Epithelial cell of esophagus (primary cell): ENCODE measurements at regions not wholly inside any gene's neighbourhood (a gene's known extent, or its start where the extent isn't known, plus 50 kb on each side); places are given as distances from the start of the nearest gene placed in this dataset.

ENCODE experiments used
- DNase-seq: peaks from one replicate; pipeline ENCODE4 v3.0.0; 2010; ENCODE audit warnings: low read depth
- H3K4me3 ChIP-seq: 2 replicates; pipeline ENCODE4 v1.5.1; 2011; ENCODE audit warnings: mild to moderate bottlenecking, low read length, control low read depth
- CTCF ChIP-seq: IDR thresholded peaks from 2 replicates; pipeline ENCODE4 v1.5.1; 2011; ENCODE audit warnings: low read depth, mild to moderate bottlenecking, low read length, control low read depth, inconsistent platforms; ENCODE audit not compliant: insufficient read depth; ENCODE audit errors: missing control alignments

GRCh38 chr1:69180358-69180757 is 387.4 kb upstream of the LRRC7 start:
- DNase-seq: no peak
- H3K4me3 ChIP-seq: no peak overlapping the region
- no peak for TF ChIP-seq CTCF

- no peak overlapping the region for H3K4me3 ChIP-seq
- TF ChIP-seq CTCF: no peak
- DNase-seq: no peak
Observed at GRCh38 chr1:69185378-69185777, 382.3 kb upstream of the LRRC7 start.

DNA sequence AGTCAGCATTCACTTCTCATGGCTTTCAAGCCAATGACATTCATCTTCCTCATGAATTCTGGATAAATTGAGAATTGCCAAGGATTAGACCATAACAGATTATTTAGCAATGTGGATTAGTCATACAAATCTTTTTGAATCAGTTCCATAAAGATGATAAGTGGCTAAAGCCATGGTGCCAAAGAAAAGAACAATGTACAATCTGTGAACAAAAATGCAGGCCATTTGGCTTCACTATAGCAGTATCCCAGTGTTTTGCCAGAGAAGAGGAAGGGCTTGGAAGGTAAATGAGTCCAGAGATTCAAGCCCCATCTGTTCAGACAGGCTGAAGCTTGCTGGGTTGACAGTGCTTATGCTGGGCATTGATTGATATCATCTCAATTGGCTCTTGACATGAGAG is 376.4 kb upstream of the LRRC7 start:
- no peak overlapping the region for H3K4me3 ChIP-seq
- no peak for DNase-seq
- TF ChIP-seq CTCF: no peak

DNA sequence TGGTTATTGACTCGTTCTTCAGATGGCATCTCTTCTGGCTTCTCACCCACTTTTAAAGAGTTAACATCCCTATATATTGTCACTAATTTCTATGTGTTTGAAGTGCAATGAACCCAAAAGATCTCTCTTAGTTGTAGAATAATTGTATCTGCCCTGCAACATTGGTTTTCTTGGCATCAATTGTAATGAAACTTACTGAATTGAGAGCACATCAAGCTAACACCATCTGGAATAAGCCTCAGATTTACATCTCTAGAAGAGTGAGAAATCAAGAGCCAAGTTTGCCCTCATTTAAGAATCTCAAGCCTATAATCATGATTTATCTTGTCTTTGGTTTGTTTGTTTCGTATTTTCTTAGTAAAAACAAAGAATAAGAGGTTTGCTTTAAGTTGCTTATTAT is 372.6 kb upstream of the LRRC7 start:
- TF ChIP-seq CTCF: no peak
- DNase-seq: no peak
- H3K4me3 ChIP-seq: no peak overlapping the region

DNA sequence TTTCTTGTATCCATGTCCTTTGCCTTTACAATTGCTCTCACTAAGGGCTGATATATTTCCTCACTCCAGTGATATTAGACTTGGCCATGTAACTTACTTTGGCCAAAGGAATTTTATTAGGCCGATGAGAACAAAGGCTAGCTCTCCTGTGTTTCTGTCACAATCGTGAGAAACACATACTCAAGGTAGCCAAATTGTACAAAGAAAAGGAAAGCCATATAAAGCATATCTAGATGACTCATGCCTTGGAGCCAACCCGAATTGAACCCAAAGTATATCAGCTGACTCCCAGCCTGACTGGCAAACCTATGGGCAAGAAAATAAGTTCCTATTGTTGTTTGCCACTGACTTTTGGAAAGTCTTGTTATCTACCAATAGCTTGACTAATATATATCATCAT is 371.7 kb upstream of the LRRC7 start:
- no peak overlapping the region for H3K4me3 ChIP-seq
- DNase-seq: no peak
- TF ChIP-seq CTCF: no peak

GRCh38 chr1:69197816-69198215 is 369.9 kb upstream of the LRRC7 start:
- H3K4me3 ChIP-seq: no peak overlapping the region
- DNase-seq: no peak
- no peak for TF ChIP-seq CTCF

GRCh38 chr1:69201716-69202115 is 366.0 kb upstream of the LRRC7 start:
- no peak for TF ChIP-seq CTCF
- no peak overlapping the region for H3K4me3 ChIP-seq
- DNase-seq: no peak
